Lung (tissue), 11 donors: ENCODE measurements at regions not wholly inside any gene's neighbourhood (a gene's known extent, or its start where the extent isn't known, plus 50 kb on each side); places are given as distances from the start of the nearest gene placed in this dataset.
"Not testable (repeated sequence)": the region's sequence is repeated elsewhere in the genome, so short reads cannot be mapped to it uniquely, and the experiment has no call there.

ENCODE experiments used
- ATAC-seq: fragments of 200-7000 bp; cut with Tn5 transposase; one replicate; pipeline ENCODE4 v1.9.1; 2020; ENCODE audit warnings: moderate number of reproducible peaks; ENCODE audit not compliant: insufficient read depth, low FRiP score
- DNase-seq, 3 donors: peaks; one replicate each; pipeline ENCODE4 v3.0.0-alpha.2; 2013 to 2017
- H3K27ac ChIP-seq, 2 donors: one replicate each; pipeline ENCODE4 v1.5.1; 2013; ENCODE audit warnings: mild to moderate bottlenecking in 2 of 2, moderate library complexity in 2 of 2, control low read depth in 1 of 2, inconsistent platforms in 1 of 2, low read depth in 1 of 2, low read length in 1 of 2
- H3K27me3 ChIP-seq, 3 donors: one replicate each; pipeline ENCODE4 v1.5.1; 2013; ENCODE audit warnings: low read length in 2 of 3; ENCODE audit not compliant: control insufficient read depth in 3 of 3, insufficient read depth in 3 of 3
- H3K36me3 ChIP-seq, 4 donors: one replicate each; pipeline ENCODE4 v1.5.1; 2013; ENCODE audit warnings: low read length in 4 of 4, mild to moderate bottlenecking in 1 of 4, moderate library complexity in 1 of 4; ENCODE audit not compliant: control insufficient read depth in 4 of 4, insufficient read depth in 4 of 4
- H3K4me1 ChIP-seq, 5 donors: one replicate each; pipeline ENCODE4 v1.5.1; 2013; ENCODE audit warnings: low read length in 5 of 5, mild to moderate bottlenecking in 2 of 5, moderate library complexity in 1 of 5; ENCODE audit not compliant: control insufficient read depth in 5 of 5, insufficient read depth in 5 of 5
- H3K4me3 ChIP-seq: one replicate; pipeline ENCODE4 v1.5.1; 2013; ENCODE audit warnings: mild to moderate bottlenecking, control low read depth, moderate library complexity
- H3K9ac ChIP-seq, 2 donors: one replicate each; pipeline ENCODE4 v1.5.1; 2013; ENCODE audit warnings: low read length in 2 of 2, control low read depth in 1 of 2; ENCODE audit not compliant: insufficient read depth in 1 of 2
- H3K9me3 ChIP-seq, 4 donors: one replicate each; pipeline ENCODE4 v1.5.1; 2013; ENCODE audit warnings: low read length in 3 of 4, mild to moderate bottlenecking in 1 of 4, moderate library complexity in 1 of 4; ENCODE audit not compliant: control insufficient read depth in 4 of 4, insufficient read depth in 3 of 4
- WGBS, 2 donors: extraction: QIAGEN DNeasy Blood & Tissue Kit; methylation state at CpG; one replicate each; pipeline ENCODE4 v1.1.7; 2013; 5-methylcytosine and 5-hydroxymethylcytosine counted together
- TF ChIP-seq, protein P1 (sequence below): IDR thresholded peaks from 2 replicates; pipeline ENCODE4 v1.5.1; 2012; ENCODE audit warnings: mild to moderate bottlenecking; ENCODE audit errors: control extremely low read depth, extremely low read depth
- donor health status: control.
- donor health status: control.
- donor health status: Bipolar disorder and iron deficiency.
- donor health status: healthy.
- donor health status: DM: yes; HTN: yes; CAD: no.

DNA sequence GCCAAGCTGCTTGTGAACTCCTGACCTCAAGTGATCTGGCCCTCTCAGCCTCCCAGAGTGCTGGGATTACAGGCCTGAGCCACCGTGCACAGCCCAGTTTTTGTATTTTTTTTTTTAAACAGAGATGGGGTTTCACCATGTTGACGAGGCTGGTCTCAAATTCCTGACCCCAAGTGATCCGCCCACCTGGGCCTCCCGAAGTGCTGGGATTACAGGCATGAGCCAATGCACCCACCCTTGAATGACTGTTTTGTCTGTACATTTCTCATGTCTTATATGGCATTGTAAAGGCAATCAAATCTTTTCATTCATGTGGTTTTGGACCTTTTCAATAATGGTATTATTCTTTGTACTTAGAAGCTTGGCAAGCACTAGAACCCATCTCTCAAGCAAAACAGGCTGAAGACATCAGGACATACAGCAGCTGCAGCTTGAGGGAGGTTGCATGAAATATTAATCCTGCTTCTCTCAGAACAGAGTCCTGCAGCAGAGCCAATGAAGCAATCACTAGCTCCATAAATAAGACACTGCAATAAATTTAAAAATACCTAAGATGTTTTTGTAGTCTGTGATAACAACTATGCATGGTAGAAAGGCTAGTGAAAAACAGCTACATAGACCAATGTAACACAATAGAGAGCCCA lies 209.9 kb downstream of the TUBA3C start:
- 74 to 82% methylated on average over 4 of the region's 4 CpGs for WGBS, 2 donors
- Histone ChIP-seq H3K27me3 (no peaks in the 10 kb centered on the region), H3K9me3 (peaks cover 0 to 1% (median 0%) of the 10 kb centered on the region in 4 donors), H3K27ac (no peak overlapping the region), H3K9ac (no peak overlapping the region), H3K36me3 (no peaks in the 10 kb centered on the region), H3K4me1 (no peaks in the 10 kb centered on the region), H3K4me3 (no peak overlapping the region)
- no peak for ATAC-seq
- no peak for DNase-seq
- TF ChIP-seq, protein P1, sequence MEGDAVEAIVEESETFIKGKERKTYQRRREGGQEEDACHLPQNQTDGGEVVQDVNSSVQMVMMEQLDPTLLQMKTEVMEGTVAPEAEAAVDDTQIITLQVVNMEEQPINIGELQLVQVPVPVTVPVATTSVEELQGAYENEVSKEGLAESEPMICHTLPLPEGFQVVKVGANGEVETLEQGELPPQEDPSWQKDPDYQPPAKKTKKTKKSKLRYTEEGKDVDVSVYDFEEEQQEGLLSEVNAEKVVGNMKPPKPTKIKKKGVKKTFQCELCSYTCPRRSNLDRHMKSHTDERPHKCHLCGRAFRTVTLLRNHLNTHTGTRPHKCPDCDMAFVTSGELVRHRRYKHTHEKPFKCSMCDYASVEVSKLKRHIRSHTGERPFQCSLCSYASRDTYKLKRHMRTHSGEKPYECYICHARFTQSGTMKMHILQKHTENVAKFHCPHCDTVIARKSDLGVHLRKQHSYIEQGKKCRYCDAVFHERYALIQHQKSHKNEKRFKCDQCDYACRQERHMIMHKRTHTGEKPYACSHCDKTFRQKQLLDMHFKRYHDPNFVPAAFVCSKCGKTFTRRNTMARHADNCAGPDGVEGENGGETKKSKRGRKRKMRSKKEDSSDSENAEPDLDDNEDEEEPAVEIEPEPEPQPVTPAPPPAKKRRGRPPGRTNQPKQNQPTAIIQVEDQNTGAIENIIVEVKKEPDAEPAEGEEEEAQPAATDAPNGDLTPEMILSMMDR: no peak

DNA sequence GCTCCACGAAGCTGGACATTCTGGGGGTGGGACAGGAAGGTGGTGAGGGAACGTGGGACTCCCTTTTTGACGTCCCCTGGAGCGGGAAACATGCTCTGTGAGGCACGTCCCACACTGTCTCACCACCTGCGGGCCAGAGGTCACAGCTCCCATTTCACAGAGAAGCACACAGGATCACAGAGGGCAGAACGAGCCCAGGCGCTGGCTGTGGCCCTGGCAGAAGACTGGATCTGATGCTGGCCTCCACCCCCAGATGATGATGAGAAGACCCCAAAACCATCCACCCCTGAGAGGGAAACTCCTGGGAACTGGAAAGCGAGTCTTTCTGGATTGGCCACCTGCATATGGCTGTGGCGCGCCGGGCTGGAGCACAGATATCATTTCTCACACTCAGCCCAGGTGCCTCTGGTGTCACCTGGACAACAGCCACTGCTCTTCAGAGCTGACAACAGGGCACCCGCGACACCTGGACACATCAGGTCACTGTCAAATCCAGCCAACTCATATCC lies 216.2 kb downstream of the TUBA3C start:
- no peaks in the 10 kb centered on the region for H3K36me3 ChIP-seq
- no peaks in the 10 kb centered on the region for H3K27me3 ChIP-seq
- H3K4me1 ChIP-seq: no peaks in the 10 kb centered on the region
- H3K4me3 ChIP-seq: no peak overlapping the region
- ATAC-seq (no peak), DNase-seq (no peak)
- no peak overlapping the region for H3K9ac ChIP-seq
- 76 to 81% methylated on average over 14 of the region's 14 CpGs for WGBS, 2 donors
- no peak overlapping the region for H3K27ac ChIP-seq
- TF ChIP-seq, protein P1: no peak
- peaks cover 0 to 5% (median 2%) of the 10 kb centered on the region in 4 donors for H3K9me3 ChIP-seq

DNA sequence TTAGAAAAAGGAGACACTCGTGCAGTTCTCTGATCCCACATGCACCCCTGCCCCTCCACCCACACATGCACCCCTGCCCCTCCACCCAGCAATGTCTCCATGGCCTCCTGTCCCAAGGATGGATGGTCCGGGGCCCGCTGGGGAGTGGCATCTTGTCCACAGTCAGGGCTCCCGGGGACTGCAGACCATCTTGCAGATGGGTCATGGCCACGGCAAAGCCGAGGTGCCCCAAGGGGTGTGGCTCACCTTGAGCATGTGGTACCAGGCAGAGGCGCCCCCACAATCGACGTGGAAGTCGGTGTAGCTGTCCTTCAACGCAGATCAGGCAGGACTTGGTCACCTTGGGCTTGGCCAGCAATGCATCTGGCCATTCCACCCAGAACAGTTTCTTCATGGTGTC lies 216.7 kb downstream of the TUBA3C start:
- DNase-seq: no peak
- TF ChIP-seq, protein P1: no peak

DNA sequence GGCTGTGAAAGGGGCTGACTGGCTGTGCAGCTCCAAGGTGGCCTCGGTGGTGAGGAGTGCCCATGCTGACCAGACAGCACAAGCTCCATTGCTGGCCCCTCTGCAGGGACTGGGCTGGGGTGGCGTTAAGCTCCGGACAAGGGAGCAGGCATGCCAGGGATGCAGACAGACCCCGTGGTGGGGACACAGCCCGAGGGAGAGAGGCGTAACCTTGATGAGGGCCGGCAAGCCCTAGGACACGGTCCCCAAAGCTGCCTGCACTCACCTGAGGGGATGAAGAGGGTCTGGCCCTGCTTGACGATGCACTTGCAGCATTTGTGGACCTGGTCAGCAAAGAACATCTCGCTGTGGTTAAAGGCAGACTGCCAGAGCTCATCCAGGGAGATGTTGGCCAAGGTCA lies 217.9 kb downstream of the TUBA3C start:
- not testable (repeated sequence) for H3K27me3 ChIP-seq, H3K4me1 ChIP-seq, H3K27ac ChIP-seq, H3K36me3 ChIP-seq, H3K4me3 ChIP-seq, DNase-seq, ATAC-seq, H3K9ac ChIP-seq
- 74 to 79% methylated on average over 10 of the region's 10 CpGs for WGBS, 2 donors
- H3K9me3 ChIP-seq: peaks cover 0 to 18% (median 3%) of the 10 kb centered on the region in 4 donors

More for the DNA sequence above, 216.7 kb downstream of the TUBA3C start:
- no peaks in the 10 kb centered on the region for H3K27me3 ChIP-seq
- peaks cover 0 to 5% (median 2%) of the 10 kb centered on the region in 4 donors for H3K9me3 ChIP-seq
- 78 to 90% methylated on average over 11 of the region's 11 CpGs for WGBS, 2 donors
- H3K27ac ChIP-seq: no peak overlapping the region
- H3K4me3 ChIP-seq: no peak overlapping the region
- H3K9ac ChIP-seq: no peak overlapping the region
- no peaks in the 10 kb centered on the region for H3K36me3 ChIP-seq
- no peaks in the 10 kb centered on the region for H3K4me1 ChIP-seq
- ATAC-seq: no peak
